Muscle of leg (tissue), 3 donors: ENCODE measurements at regions not wholly inside any gene's neighbourhood (a gene's known extent, or its start where the extent isn't known, plus 50 kb on each side); places are given as distances from the start of the nearest gene placed in this dataset.
A peak's percentile ranks its signal among the peaks of the same experiment; 100 is the strongest.

ENCODE experiments used
- DNase-seq: peaks from one replicate; pipeline ENCODE4 v3.0.0; 2013
- H3K27ac ChIP-seq: one replicate; pipeline ENCODE4 v1.5.1; 2013; ENCODE audit warnings: mild to moderate bottlenecking, low read length, control low read depth
- H3K27me3 ChIP-seq: one replicate; pipeline ENCODE4 v1.6.1; 2013; ENCODE audit warnings: low read length; ENCODE audit not compliant: control insufficient read depth, insufficient read depth
- H3K36me3 ChIP-seq: one replicate; pipeline ENCODE4 v1.6.1; 2013; ENCODE audit warnings: low read length; ENCODE audit not compliant: control insufficient read depth, insufficient read depth
- H3K4me1 ChIP-seq: one replicate; pipeline ENCODE4 v1.6.1; 2013; ENCODE audit warnings: low read length; ENCODE audit not compliant: control insufficient read depth, insufficient read depth
- H3K4me3 ChIP-seq: one replicate; pipeline ENCODE4 v1.5.1; 2013; ENCODE audit warnings: low read length, control low read depth
- H3K9me3 ChIP-seq: replicated peaks from 2 replicates; pipeline ENCODE4 v1.6.1; 2013; ENCODE audit warnings: low read depth, low read length; ENCODE audit not compliant: control insufficient read depth
- WGBS: methylation state at CpG from one replicate; pipeline ENCODE4 v1.1.5; 2013; ENCODE audit warnings: missing lambda C conversion rate; ENCODE audit not compliant: insufficient coverage; 5-methylcytosine and 5-hydroxymethylcytosine counted together

DNA sequence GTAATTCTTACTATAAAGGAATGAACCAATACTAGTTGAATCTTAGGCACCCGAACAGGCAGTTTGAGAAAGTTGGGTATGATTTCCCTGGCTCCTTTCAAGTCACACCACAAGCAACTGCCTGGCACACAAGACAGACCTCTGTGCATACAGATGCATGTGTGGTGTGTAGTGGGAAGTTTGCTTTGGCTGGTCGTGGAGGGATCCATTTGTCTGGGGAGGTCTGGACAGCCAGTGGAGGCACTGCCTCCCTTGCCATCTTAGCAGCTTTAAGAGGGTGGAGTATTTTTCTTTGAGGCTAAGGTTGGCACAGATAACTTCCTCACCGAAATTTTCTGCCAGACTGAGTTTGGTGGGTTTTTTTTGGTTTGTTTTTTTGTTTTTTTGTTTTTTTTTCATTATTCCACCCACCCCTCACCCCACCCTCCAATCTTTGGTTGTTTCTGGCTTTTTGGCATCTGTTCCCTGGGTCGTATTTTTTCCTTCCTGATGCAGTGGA is 97.1 kb downstream of the TMEM212 start:
- no peaks in the 10 kb centered on the region for H3K9me3 ChIP-seq
- H3K27me3 ChIP-seq, result no peaks in the 10 kb centered on the region
- no peaks in the 10 kb centered on the region for H3K36me3 ChIP-seq
- no peak overlapping the region for H3K4me3 ChIP-seq
- no peak overlapping the region for H3K27ac ChIP-seq
- DNase-seq, result no peak
- H3K4me1 ChIP-seq, result no peaks in the 10 kb centered on the region
- no CpG with 5 or more reads among the region's 4 CpGs for WGBS

DNA sequence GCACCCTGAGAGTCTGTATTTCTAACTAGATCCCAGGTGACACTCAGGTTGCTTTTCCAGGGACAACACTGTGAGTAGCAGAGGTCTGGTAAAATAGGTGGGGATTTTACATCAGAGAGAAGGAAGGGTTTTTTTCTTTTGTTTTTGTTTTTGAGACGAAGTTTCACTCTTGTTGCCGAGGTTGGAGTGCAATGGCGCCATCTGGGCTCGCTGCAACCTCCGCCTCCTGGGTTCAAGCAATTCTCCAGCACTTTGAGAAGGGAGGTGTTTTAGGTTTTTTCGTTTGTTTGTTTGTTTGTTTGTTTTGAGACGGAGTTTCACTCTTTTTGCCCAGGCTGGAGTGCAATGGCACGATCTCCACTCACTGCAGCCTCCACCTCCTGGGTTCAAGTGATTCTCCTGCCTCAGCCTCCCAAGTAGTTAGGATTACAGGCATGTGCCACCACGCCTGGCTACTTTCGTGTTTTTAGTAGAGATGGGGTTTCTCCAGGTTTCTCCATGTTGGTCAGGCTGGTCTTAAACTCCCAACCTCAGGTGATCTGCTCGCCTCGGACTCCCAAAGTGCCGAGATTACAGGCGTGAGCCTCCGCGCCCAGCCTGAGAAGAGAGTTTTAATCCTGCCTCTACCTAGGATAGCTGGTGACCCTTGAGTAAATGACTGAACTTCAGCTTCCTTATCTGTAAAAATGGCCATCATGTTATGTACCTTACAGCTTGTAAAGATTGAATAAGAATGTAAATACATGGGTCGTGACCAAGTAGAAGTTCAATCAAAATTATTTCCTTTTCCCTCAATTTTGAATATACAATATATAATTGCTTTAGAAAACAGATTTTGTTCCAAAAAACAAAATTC is 95.9 kb upstream of the FNDC3B start:
- no peak overlapping the region for H3K4me3 ChIP-seq
- no peaks in the 10 kb centered on the region for H3K9me3 ChIP-seq
- no peaks in the 10 kb centered on the region for H3K4me1 ChIP-seq
- no CpG with 5 or more reads among the region's 17 CpGs for WGBS
- no peaks in the 10 kb centered on the region for H3K36me3 ChIP-seq
- no peak for DNase-seq
- H3K27ac ChIP-seq, result no peak overlapping the region
- no peaks in the 10 kb centered on the region for H3K27me3 ChIP-seq

DNA sequence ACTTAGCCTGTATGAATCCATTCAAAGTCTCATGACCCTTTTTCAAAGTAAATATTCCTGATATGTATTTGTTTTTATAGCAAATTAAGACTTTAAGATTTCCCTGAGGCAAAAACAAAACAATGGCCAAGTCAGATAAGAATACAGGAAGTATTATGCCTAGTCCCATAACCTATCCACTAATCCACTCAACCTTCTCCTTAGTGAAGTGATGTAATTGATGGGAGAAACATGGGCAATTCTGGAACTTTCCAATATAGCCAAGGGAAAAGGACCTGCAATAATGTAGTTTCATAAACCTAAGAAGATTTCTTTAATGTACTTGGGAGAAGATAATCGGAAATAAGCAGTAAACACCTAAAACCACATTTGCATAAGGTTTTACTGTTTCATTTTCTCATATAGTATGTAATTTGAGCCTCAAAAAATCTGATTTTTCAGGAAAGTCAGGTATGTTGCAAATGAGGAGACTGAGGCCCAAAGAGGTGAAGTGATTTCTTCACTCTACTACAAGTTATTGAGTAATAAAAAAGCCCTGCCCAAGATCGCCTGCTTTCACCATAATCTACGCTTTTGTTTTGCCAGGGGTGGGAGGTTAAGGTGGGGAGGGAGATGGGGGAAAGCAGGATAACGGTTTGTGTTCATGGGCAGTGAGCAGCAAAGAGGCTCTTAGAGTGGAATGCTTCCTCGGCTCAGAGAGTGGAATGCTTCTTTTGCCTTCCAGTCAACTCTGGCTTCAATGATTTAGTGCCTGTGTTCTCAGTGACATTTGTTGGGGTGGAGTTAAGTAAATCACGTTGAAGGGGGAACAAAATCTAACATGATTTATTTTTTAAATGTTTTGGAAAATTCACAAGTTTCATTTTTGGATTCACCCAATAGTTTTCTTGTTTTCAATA is 95.0 kb upstream of the FNDC3B start:
- H3K27ac ChIP-seq, result no peak overlapping the region
- 0% methylated on average over 2 of the region's 6 CpGs for WGBS

DNA sequence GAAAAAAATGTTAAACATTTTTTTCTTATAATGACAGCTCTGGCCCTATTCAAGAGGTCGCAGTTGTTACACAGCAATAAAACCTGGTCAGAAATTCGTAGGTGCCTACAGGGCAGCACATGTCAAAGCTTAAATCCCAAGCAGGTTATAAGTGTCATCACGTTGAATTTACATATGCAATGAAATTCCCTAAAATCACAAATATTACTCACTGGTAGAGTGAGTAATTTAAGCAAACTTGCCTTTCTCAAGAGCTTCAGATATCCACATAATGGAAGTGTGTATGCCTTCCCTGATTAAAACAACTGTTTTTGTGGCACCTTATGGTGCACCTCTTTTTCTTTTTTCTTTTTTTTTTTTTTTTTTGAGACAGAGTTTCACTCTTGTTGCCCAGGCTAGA is 90.7 kb upstream of the FNDC3B start:
- Histone ChIP-seq H3K27ac (no peak overlapping the region), H3K36me3 (no peaks in the 10 kb centered on the region), H3K4me1 (no peaks in the 10 kb centered on the region), H3K4me3 (no peak overlapping the region), H3K27me3 (no peaks in the 10 kb centered on the region), H3K9me3 (no peaks in the 10 kb centered on the region)
- no peak for DNase-seq
- 60% methylated on average over 1 of the region's 3 CpGs for WGBS

More for the DNA sequence above, 95.0 kb upstream of the FNDC3B start:
- no peaks in the 10 kb centered on the region for H3K36me3 ChIP-seq
- no peaks in the 10 kb centered on the region for H3K9me3 ChIP-seq
- H3K4me1 ChIP-seq, result no peaks in the 10 kb centered on the region
- DNase-seq, result peak; percentile 63
- H3K27me3 ChIP-seq, result no peaks in the 10 kb centered on the region
- H3K4me3 ChIP-seq, result no peak overlapping the region

DNA sequence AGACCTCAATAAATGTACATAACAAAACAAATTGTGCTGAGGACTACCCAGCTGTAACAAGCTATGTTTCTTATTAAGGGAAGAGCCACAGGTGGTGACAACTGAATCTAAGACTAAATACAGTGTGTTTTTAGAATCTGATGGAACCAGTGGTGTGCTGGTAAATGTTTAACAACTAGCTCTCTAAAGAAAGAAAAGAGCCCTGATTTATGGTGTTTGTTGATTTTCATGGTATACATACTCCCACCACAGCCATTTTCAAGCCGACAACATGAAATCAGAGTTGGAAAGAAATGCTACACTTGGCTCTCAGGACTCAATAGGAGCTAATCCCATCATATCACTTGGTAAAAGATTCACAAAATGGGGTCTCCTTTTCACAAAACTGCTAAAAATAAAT is 89.8 kb upstream of the FNDC3B start:
- WGBS, result no CpG with 5 or more reads among the region's 1 CpG
- Histone ChIP-seq H3K9me3 (no peaks in the 10 kb centered on the region), H3K36me3 (no peaks in the 10 kb centered on the region), H3K4me3 (no peak overlapping the region), H3K4me1 (no peaks in the 10 kb centered on the region), H3K27me3 (no peaks in the 10 kb centered on the region), H3K27ac (no peak overlapping the region)
- DNase-seq, result no peak

DNA sequence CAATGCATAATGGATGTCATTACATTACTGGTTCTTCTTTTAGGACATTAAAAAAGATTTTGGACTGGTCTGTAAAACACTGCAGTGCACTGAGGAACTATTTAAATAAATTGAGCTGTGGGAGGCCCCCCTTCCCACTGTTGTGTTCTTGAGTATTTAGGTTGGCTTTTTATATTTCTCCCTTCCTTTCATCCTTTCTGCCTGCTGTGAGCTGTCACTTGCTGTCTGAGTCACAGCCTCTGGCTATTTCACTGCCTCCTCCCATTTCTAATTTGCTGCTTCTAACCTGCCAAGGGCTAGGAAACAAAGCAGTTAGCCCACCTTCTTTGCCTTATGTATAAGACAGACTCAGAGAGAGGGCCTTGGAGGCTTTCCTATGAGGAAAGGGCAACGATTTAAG is 89.0 kb upstream of the FNDC3B start:
- no peaks in the 10 kb centered on the region for H3K4me1 ChIP-seq
- no peaks in the 10 kb centered on the region for H3K9me3 ChIP-seq
- H3K36me3 ChIP-seq, result no peaks in the 10 kb centered on the region
- no peaks in the 10 kb centered on the region for H3K27me3 ChIP-seq
- no CpG with 5 or more reads among the region's 1 CpG for WGBS
- peak; percentile 34 for DNase-seq
- no peak overlapping the region for H3K4me3 ChIP-seq
- no peak overlapping the region for H3K27ac ChIP-seq

DNA sequence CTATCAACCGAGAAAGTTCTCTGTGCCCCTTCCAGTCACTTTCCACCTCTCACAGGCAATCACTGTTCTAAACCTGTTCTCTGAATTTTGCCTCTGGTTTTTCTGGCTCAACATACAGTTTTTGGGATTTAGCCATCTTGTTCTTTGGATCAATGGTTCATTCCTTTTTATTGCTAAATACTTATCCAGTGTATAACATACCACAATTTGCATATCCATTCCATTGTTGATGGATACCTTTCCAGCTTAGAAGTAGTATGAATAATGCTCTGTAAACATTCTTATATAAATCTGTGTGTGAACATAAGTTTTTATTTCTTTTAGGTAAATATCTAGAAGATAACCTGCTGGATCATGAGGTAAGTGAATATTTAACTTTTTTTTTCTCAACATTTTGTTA is 87.8 kb upstream of the FNDC3B start:
- H3K36me3 ChIP-seq, result no peaks in the 10 kb centered on the region
- DNase-seq, result no peak
- H3K9me3 ChIP-seq, result no peaks in the 10 kb centered on the region
- peaks cover 5% of the 10 kb centered on the region for H3K4me1 ChIP-seq
- no peak overlapping the region for H3K27ac ChIP-seq
- WGBS, result 100% methylated on average over 1 of the region's 1 CpG
- no peaks in the 10 kb centered on the region for H3K27me3 ChIP-seq
- H3K4me3 ChIP-seq, result no peak overlapping the region

DNA sequence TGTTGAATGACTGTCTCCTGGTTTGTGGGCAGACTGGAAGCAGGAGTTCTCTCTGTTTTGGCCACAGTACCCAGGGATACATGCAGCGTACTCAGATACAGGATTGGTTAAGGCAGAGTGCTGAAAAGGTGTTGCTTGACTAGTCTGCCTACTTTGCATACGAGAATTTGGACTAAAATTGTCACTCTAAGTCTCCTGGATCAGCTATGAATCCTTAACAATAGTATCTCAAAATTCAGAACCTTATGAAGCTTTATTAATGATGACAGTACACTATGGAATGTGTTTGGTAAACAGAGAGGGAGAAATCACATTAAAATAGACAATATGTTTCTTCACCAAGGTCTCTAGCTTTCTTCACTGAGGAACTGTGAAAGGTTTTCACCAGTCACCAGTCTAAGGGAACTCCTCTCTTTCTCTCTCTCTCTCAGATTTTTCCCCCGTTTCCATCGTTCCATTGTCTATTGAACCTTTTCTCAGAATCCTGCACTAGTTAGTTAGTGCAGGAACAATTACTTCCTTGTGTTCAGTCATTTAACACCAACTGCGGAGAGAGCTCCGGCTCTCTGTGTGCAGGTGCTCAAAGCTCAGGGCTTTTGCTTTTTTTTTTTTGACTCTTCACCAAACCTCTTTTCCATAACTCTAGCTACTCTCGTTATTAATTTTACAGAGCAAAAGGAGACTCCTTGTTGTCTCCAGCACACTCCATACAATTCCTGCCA is 85.9 kb upstream of the FNDC3B start:
- Histone ChIP-seq H3K9me3 (no peaks in the 10 kb centered on the region), H3K36me3 (no peaks in the 10 kb centered on the region), H3K27me3 (no peaks in the 10 kb centered on the region), H3K4me1 (peaks cover 5% of the 10 kb centered on the region), H3K27ac (peak overlapping the region; percentile 71), H3K4me3 (no peak overlapping the region)
- no peak for DNase-seq
- WGBS, result 68% methylated on average over 3 of the region's 7 CpGs

DNA sequence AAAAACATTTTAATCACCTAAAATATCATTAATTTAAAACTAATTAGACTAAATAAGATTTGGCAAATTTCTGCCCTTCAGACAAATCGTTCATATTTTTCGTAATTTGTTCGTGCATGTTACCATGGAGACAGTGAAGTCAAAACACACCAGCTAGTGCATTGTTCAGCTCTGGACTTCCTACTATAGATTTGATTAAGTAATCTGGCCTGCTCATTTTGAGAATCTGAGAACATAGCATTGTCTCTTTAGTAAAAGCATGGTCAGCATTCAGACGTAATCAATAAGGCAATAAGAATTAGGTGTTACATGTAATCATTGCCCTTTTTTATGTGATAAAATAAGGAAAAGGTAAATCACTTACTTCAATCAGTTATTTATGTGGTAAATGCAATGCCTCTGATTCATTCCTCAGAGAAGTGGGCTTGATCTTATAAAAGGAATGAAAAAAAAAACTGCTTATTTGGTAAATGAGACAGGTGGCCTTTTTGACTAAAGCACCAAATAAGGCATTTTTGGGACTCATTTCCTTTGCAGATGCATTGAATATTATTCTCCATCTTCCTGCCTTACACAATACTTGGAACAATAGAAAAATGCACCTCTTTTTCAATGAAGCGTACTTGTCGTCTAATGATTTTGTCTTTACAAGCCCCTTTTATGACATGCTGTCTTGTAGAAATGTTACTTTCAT is 84.5 kb upstream of the FNDC3B start:
- Histone ChIP-seq H3K27ac (peak overlapping the region; percentile 80), H3K4me1 (peaks cover 5% of the 10 kb centered on the region), H3K36me3 (no peaks in the 10 kb centered on the region), H3K27me3 (no peaks in the 10 kb centered on the region), H3K4me3 (no peak overlapping the region), H3K9me3 (no peaks in the 10 kb centered on the region)
- no CpG with 5 or more reads among the region's 6 CpGs for WGBS
- peak; percentile 83 for DNase-seq
